ENCODE measurements at regions not wholly inside any gene's neighbourhood (a gene's known extent, or its start where the extent isn't known, plus 50 kb on each side); places are given as distances from the start of the nearest gene placed in this dataset.

GRCh38 chr5:107215611-107216010, 455.1 kb downstream of the EFNA5 start:
- DNase-seq (ENCODE audit: low read depth): no peak
- no peak overlapping the region for H3K4me3 ChIP-seq (ENCODE audit: low read length)
- TF ChIP-seq, protein P1, sequence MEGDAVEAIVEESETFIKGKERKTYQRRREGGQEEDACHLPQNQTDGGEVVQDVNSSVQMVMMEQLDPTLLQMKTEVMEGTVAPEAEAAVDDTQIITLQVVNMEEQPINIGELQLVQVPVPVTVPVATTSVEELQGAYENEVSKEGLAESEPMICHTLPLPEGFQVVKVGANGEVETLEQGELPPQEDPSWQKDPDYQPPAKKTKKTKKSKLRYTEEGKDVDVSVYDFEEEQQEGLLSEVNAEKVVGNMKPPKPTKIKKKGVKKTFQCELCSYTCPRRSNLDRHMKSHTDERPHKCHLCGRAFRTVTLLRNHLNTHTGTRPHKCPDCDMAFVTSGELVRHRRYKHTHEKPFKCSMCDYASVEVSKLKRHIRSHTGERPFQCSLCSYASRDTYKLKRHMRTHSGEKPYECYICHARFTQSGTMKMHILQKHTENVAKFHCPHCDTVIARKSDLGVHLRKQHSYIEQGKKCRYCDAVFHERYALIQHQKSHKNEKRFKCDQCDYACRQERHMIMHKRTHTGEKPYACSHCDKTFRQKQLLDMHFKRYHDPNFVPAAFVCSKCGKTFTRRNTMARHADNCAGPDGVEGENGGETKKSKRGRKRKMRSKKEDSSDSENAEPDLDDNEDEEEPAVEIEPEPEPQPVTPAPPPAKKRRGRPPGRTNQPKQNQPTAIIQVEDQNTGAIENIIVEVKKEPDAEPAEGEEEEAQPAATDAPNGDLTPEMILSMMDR (conservative IDR thresholded peaks at IDR 0.05; ENCODE audit: low read length): no peak

- TF ChIP-seq, protein P1 (conservative IDR thresholded peaks at IDR 0.05; ENCODE audit: low read length): no peak
- H3K4me3 ChIP-seq (ENCODE audit: low read length): no peak overlapping the region
- DNase-seq (ENCODE audit: low read depth): no peak
These were observed 457.7 kb downstream of the EFNA5 start for GRCh38 chr5:107213025-107213424.

DNA sequence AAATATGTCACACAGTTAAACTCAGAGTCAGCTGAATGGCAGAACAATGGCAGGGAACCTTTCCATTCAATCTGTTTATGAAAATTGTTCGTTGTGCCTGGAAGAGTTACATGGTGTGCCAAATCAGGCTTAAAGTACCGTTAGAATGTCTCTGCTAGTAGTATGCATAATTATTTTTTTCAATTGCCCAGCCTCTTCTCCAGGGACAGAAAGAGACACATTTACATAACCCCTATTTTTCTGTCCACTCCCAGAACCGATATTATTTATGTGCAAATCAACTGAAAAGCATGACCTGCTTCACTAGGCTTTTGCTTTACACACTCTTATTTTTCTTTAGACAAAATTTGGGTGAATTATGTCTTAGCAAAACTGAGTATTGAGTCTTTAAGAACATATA, 459.1 kb downstream of the EFNA5 start:
- TF ChIP-seq, protein P1 (conservative IDR thresholded peaks at IDR 0.05; ENCODE audit: low read length): no peak
- no peak for DNase-seq (ENCODE audit: low read depth)

GRCh38 chr5:107208867-107209266, 461.9 kb downstream of the EFNA5 start:
- no peak for DNase-seq (ENCODE audit: low read depth)
- TF ChIP-seq, protein P1 (conservative IDR thresholded peaks at IDR 0.05; ENCODE audit: low read length): no peak

More for the DNA sequence above, 459.1 kb downstream of the EFNA5 start:
- H3K4me3 ChIP-seq (ENCODE audit: low read length): no peak overlapping the region

GRCh38 chr5:107204413-107204812, 466.3 kb downstream of the EFNA5 start:
- no peak for DNase-seq (ENCODE audit: low read depth)
- TF ChIP-seq, protein P1 (conservative IDR thresholded peaks at IDR 0.05; ENCODE audit: low read length): no peak
- no peak overlapping the region for H3K4me3 ChIP-seq (ENCODE audit: low read length)

More at GRCh38 chr5:107208867-107209266, 461.9 kb downstream of the EFNA5 start:
- H3K4me3 ChIP-seq (ENCODE audit: low read length): no peak overlapping the region

DNA sequence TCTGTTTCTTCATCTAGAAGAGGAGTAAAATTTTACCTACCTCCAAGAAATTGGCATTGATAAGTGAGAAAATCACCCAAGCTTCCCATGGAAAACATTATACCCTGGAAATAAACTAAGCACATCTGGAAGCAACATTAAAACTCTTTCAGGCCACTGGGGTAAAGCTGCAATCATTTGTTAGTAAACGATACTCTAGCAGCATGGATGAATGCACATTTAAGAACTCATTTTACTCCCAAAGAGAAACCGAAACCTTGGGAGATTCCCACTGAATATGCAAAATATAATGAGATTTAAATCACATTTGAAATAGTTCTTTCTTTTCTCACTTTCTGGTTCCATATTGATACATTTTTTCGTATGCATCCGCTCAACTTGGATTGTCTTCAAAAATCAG, 467.5 kb downstream of the EFNA5 start:
- H3K4me3 ChIP-seq (ENCODE audit: low read length): no peak overlapping the region
- no peak for DNase-seq (ENCODE audit: low read depth)
- TF ChIP-seq, protein P1 (conservative IDR thresholded peaks at IDR 0.05; ENCODE audit: low read length): no peak

GRCh38 chr5:107199756-107200155, 471.0 kb downstream of the EFNA5 start:
- peak; percentile 18 for DNase-seq (ENCODE audit: low read depth)
- H3K4me3 ChIP-seq (ENCODE audit: low read length): no peak overlapping the region
- TF ChIP-seq, protein P1 (conservative IDR thresholded peaks at IDR 0.05; ENCODE audit: low read length): no peak
